HCT116 (cell line): ENCODE measurements at regions not wholly inside any gene's neighbourhood (a gene's known extent, or its start where the extent isn't known, plus 50 kb on each side); places are given as distances from the start of the nearest gene placed in this dataset.

Source experiments
- ATAC-seq: fragments of 200-7000 bp; cut with Tn5 transposase; 2 replicates; pipeline ENCODE4 v1.9.1; 2020; ENCODE audit warnings: mild to moderate bottlenecking, moderate library complexity
- BruUV-seq: library from RNA; stranded (reverse); fragments of 400-500 nt; replicated peaks from 2 replicates; lab custom pipeline; 2021; lab: Mats Ljungman, UMichigan
- CTCF ChIA-PET: fragments of 300-600 bp; sonication (Branson Sonifier 250); formaldehyde crosslinking; loops from one replicate; lab custom pipeline; 2021; ENCODE audit warnings: antibody characterized with exemption; lab: Charles Lee
- POLR2A ChIA-PET: fragments of 300-600, 350-600 bp; sonication (Branson Sonifier 250); formaldehyde crosslinking; loops from one replicate; lab custom pipeline; 2021; ENCODE audit warnings: antibody characterized with exemption; lab: Charles Lee
- RAD21 ChIA-PET, 2 experiments: fragments of 300-600 bp; sonication (Branson Sonifier 250); formaldehyde crosslinking; loops; one replicate each; lab custom pipeline; 2023; ENCODE audit warnings: low total read pairs in 2 of 2; ENCODE audit not compliant: uncharacterized antibody in 2 of 2, unreplicated experiment in 2 of 2, low non-redundant PET in 1 of 2; lab: Charles Lee
- DNase-seq: peaks from one replicate; pipeline ENCODE4 v3.0.0-alpha.2; 2010; ENCODE audit warnings: low read depth, low spot score
- H2AFZ ChIP-seq: fragments of 200-600 bp; shearing (Covaris generic), sonication (generic); 2 replicates; pipeline ENCODE4 v1.6.1; 2017; ENCODE audit warnings: low read depth, mixed run types, mixed read lengths, antibody characterized with exemption, low read length; ENCODE audit not compliant: poor library complexity, severe bottlenecking
- H3K27ac ChIP-seq: 2 replicates; pipeline ENCODE4 v1.5.1; 2012; ENCODE audit warnings: low read depth, low read length
- H3K27me3 ChIP-seq: fragments of 200-600 bp; sonication (generic); 2 replicates; pipeline ENCODE4 v1.6.1; 2016; ENCODE audit warnings: mixed run types, low read length, mixed read lengths; ENCODE audit not compliant: insufficient read depth
- H3K36me3 ChIP-seq, 2 experiments: fragments of 200-500 bp in 1 of 2; fragments of 200-600 bp in 1 of 2; sonication (Bioruptor generic) in 1 of 2; sonication (generic) in 1 of 2; 2 replicates each; pipeline versions ENCODE4 v1.5.1 to v1.6.1; 2014 to 2016; ENCODE audit warnings: low read length in 2 of 2, inconsistent platforms in 1 of 2, mixed read lengths in 1 of 2, mixed run types in 1 of 2; ENCODE audit not compliant: insufficient read depth in 2 of 2, control insufficient read depth in 1 of 2
- H3K4me1 ChIP-seq, 2 experiments: fragments of 200-600 bp in 1 of 2; sonication (generic) in 1 of 2; 2 replicates each; pipeline versions ENCODE4 v1.5.1 to v1.6.1; 2012 to 2017; ENCODE audit warnings: low read length in 2 of 2, inconsistent platforms in 1 of 2, mild to moderate bottlenecking in 1 of 2, mixed read lengths in 1 of 2, mixed run types in 1 of 2, moderate library complexity in 1 of 2; ENCODE audit not compliant: insufficient read depth in 2 of 2, control insufficient read depth in 1 of 2
- H3K4me2 ChIP-seq: fragments of 200-600 bp; sonication (generic); 2 replicates; pipeline ENCODE4 v1.6.1; 2017; ENCODE audit warnings: mixed run types, low read length, mixed read lengths
- H3K4me3 ChIP-seq, 2 experiments: fragments of 200-600 bp in 1 of 2; sonication (generic) in 1 of 2; replicated peaks in 1 of 2; 2 replicates each; pipeline ENCODE4 v1.5.1; 2011 to 2016; ENCODE audit warnings: low read length in 2 of 2, control low read depth in 1 of 2, low read depth in 1 of 2, mild to moderate bottlenecking in 1 of 2, mixed read lengths in 1 of 2, mixed run types in 1 of 2
- H3K79me2 ChIP-seq: fragments of 200-600 bp; sonication (generic); 2 replicates; pipeline ENCODE4 v1.6.1; 2017; ENCODE audit warnings: mild to moderate bottlenecking, mixed run types, low read length, moderate library complexity, mixed read lengths; ENCODE audit not compliant: insufficient read depth
- H3K9ac ChIP-seq: fragments of 200-600 bp; sonication (generic); 2 replicates; pipeline ENCODE4 v1.6.1; 2016; ENCODE audit warnings: low read length, mixed read lengths
- H3K9me2 ChIP-seq: fragments of 200-600 bp; sonication (generic), shearing (Covaris generic); 2 replicates; pipeline ENCODE4 v1.6.1; 2017; ENCODE audit warnings: mixed run types, mild to moderate bottlenecking, moderate library complexity; ENCODE audit not compliant: insufficient read depth
- H3K9me3 ChIP-seq, 2 experiments: fragments of 200-500 bp in 1 of 2; fragments of 200-600 bp in 1 of 2; sonication (Bioruptor generic) in 1 of 2; sonication (generic) in 1 of 2; 2 replicates each; pipeline ENCODE4 v1.6.1; 2014 to 2017; ENCODE audit warnings: low read length in 2 of 2, mixed read lengths in 2 of 2, inconsistent platforms in 1 of 2, low read depth in 1 of 2, mild to moderate bottlenecking in 1 of 2, mixed run types in 1 of 2, moderate library complexity in 1 of 2; ENCODE audit not compliant: control insufficient read depth in 1 of 2, insufficient read depth in 1 of 2
- H4K20me1 ChIP-seq: fragments of 200-600 bp; sonication (generic), shearing (Covaris generic); 2 replicates; pipeline ENCODE4 v1.6.1; 2017; ENCODE audit warnings: mixed run types, mild to moderate bottlenecking, moderate library complexity; ENCODE audit not compliant: insufficient read depth
- CTCF ChIP-seq, 3 experiments: fragments of 200-600 bp in 1 of 3; sonication (generic) in 1 of 3; IDR thresholded peaks in 2 of 3; conservative IDR thresholded peaks in 1 of 3; 2 replicates each; pipeline ENCODE4 v1.5.1; 2012 to 2017; ENCODE audit warnings: low read depth in 2 of 3, low read length in 2 of 3, antibody characterized with exemption in 1 of 3, borderline replicate concordance in 1 of 3, control low read depth in 1 of 3, mild to moderate bottlenecking in 1 of 3, mixed read lengths in 1 of 3, mixed run types in 1 of 3, moderate library complexity in 1 of 3; ENCODE audit not compliant: insufficient read depth in 1 of 3
- EGR1 ChIP-seq: IDR thresholded peaks from 2 replicates; pipeline ENCODE4 v1.6.1; 2012; ENCODE audit warnings: low read depth
- ELF1 ChIP-seq: IDR thresholded peaks from 2 replicates; pipeline ENCODE4 v1.6.1; 2012; ENCODE audit warnings: low read depth, borderline replicate concordance
- EZH2 ChIP-seq: fragments of 200-600 bp; sonication (generic); IDR thresholded peaks from 2 replicates; pipeline ENCODE4 v1.6.1; 2017; ENCODE audit warnings: antibody characterized with exemption, mixed run types
- EZH2phosphoT487 ChIP-seq: fragments of 200-600 bp; IDR thresholded peaks from 2 replicates; pipeline ENCODE4 v1.6.1; 2018; ENCODE audit warnings: antibody characterized with exemption, borderline replicate concordance
- FOSL1 ChIP-seq: IDR thresholded peaks from 2 replicates; pipeline ENCODE4 v1.6.1; 2012; ENCODE audit warnings: low read depth
- JUND ChIP-seq: IDR thresholded peaks from 2 replicates; pipeline ENCODE4 v1.6.1; 2012
- POLR2AphosphoS5 ChIP-seq: IDR thresholded peaks from 2 replicates; pipeline ENCODE4 v1.6.1; 2011; ENCODE audit warnings: mild to moderate bottlenecking, low read depth, low read length, moderate library complexity
- REST ChIP-seq: IDR thresholded peaks from 2 replicates; pipeline ENCODE4 v1.6.1; 2012; ENCODE audit warnings: low read depth
- YY1 ChIP-seq: IDR thresholded peaks from 2 replicates; pipeline ENCODE4 v1.6.1; 2011; ENCODE audit warnings: low read length, low read depth, moderate library complexity, mild to moderate bottlenecking; ENCODE audit not compliant: insufficient replicate concordance; ENCODE audit errors: extremely low read depth
- ZBTB33 ChIP-seq: IDR thresholded peaks from 2 replicates; pipeline ENCODE4 v1.6.1; 2011; ENCODE audit warnings: mild to moderate bottlenecking, low read length, moderate library complexity; ENCODE audit not compliant: insufficient replicate concordance; ENCODE audit errors: extremely low read depth
- ZFX ChIP-seq: fragments of 450-650 bp; IDR thresholded peaks from 2 replicates; pipeline ENCODE4 v1.6.1; 2017
- ZNF274 ChIP-seq: fragments of 200-500 bp; sonication (Bioruptor generic); IDR thresholded peaks from 2 replicates; pipeline ENCODE4 v1.6.1; 2014; ENCODE audit warnings: mild to moderate bottlenecking, low read depth, low read length, inconsistent platforms
- intact Hi-C: fragments of 100-400 bp; cut with micrococcal nuclease; formaldehyde crosslinking; loops from 2 replicates; pipeline ENCODE4 v1.10.0; 2022

GRCh38 chr19:27822336-27822735 lies 1390.6 kb downstream of the UQCRFS1 start:
- ATAC-seq (no peak), DNase-seq (no peak)
- Histone ChIP-seq H3K36me3 (no peaks in the 10 kb centered on the region), H3K27me3 (no peaks in the 10 kb centered on the region), H3K4me2 (no peak overlapping the region), H4K20me1 (no peaks in the 10 kb centered on the region), H3K4me1 (no peaks in the 10 kb centered on the region), H3K4me3 (no peak overlapping the region), H2AFZ (no peak overlapping the region), H3K9ac (no peak overlapping the region), H3K79me2 (no peaks in the 10 kb centered on the region), H3K27ac (no peak overlapping the region), H3K9me2 (no peaks in the 10 kb centered on the region), H3K9me3 (no peaks in the 10 kb centered on the region)
- TF ChIP-seq YY1 (no peak), FOSL1 (no peak), POLR2AphosphoS5 (no peak), ELF1 (no peak), ZNF274 (no peak)
- BruUV-seq: no TSS peak
- ChIA-PET RAD21 (no interaction called here), CTCF (no interaction called here), POLR2A (no interaction called here)
- intact Hi-C loops: no loop called here

- Histone ChIP-seq H3K4me3 (no peak overlapping the region), H4K20me1 (no peaks in the 10 kb centered on the region), H3K9me2 (no peaks in the 10 kb centered on the region), H3K4me2 (no peak overlapping the region), H3K36me3 (no peaks in the 10 kb centered on the region), H3K79me2 (no peaks in the 10 kb centered on the region), H2AFZ (no peak overlapping the region), H3K9me3 (no peaks in the 10 kb centered on the region), H3K27me3 (no peaks in the 10 kb centered on the region), H3K4me1 (no peaks in the 10 kb centered on the region), H3K27ac (no peak overlapping the region), H3K9ac (no peak overlapping the region)
- BruUV-seq: no TSS peak
- DNase-seq (no peak), ATAC-seq (no peak)
- CTCF ChIA-PET: no interaction called here
- POLR2A ChIA-PET: no interaction called here
- RAD21 ChIA-PET: no interaction called here
- intact Hi-C loops: no loop called here
- TF ChIP-seq EZH2phosphoT487 (no peak), EZH2 (no peak), JUND (no peak), EGR1 (no peak), CTCF (IDR thresholded peaks at IDR 0.05 in 2 of 3, conservative IDR thresholded peaks at IDR 0.05 in 1 of 3; ENCODE audit: borderline replicate concordance in 1 of 3, insufficient read depth in 1 of 3, low read depth in 2 of 3, low read length in 2 of 3) (no peak), ZFX (no peak), POLR2AphosphoS5 (no peak), REST (no peak), ZBTB33 (no peak), ZNF274 (no peak)
Measured at GRCh38 chr19:27821418-27822018, 1391.4 kb downstream of the UQCRFS1 start.
